GM18867 (cell line): ENCODE measurements at regions not wholly inside any gene's neighbourhood (a gene's known extent, or its start where the extent isn't known, plus 50 kb on each side); places are given as distances from the start of the nearest gene placed in this dataset.
"Not testable (repeated sequence)": the region's sequence is repeated elsewhere in the genome, so short reads cannot be mapped to it uniquely, and the experiment has no call there.

Experiments
- ATAC-seq: cut with Tn5 transposase; IDR thresholded peaks from one replicate; pipeline ENCODE4 v1.9.1; 2021; ENCODE audit warnings: mild to moderate bottlenecking, moderate library complexity; ENCODE audit not compliant: unreplicated experiment

GRCh38 chr13:82467626-82468025 is 1414.6 kb downstream of the SLITRK1 start:
- ATAC-seq = no peak

DNA sequence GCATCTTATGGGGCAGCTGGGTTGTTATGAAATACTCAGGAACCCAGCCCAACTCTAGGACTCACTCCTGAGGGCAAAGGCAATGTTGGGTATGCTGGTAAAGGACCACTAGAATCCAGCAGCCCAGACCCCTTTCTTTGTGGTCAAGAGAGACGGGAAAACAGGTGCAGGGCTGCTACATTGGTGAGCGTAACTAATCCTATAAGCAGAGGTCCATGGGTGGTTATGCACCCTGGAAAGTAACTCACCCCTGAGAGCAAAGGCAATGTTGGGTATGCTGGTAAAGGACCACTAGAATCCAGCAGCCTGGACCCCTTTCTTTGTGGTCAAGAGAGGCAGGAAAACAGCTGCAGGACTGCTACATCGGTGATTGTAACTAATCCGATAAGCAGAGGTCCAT is 1422.7 kb downstream of the SLITRK1 start:
- ATAC-seq = not testable (repeated sequence)

GRCh38 chr13:82458169-82458568 is 1424.1 kb downstream of the SLITRK1 start:
- ATAC-seq = no peak

- ATAC-seq = not testable (repeated sequence)
Measured at GRCh38 chr13:82457548-82457947, 1424.7 kb downstream of the SLITRK1 start.

DNA sequence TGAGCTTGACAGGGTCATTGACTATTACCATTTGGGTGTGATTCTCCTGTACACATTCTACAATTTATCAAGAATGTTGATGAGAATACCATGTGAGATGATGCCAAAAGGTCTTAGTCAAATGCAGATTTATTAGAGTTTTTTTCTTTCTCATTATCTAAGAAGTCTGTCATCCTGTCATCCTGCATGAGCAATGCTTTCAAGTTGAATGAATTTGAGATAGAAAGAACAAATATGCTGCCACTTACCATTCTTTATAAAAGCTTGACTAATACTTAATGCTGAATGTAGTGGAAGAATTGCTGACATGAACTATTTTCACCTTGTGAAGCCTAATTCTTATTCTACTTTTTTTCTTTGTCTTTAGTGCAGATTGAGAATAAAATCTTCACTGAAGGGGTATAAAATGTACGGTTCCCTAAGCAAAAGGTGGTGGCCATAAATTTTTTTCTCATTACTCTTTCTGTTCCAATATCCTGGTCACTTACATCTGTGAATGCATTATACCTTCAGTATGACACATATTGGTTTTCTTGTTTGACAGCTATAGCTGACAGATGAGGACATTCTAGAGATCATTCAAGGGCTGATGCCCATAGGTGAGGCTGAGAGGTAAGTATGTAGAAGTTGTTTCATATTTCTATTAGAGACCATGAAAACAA is 1434.7 kb downstream of the SLITRK1 start:
- ATAC-seq = no peak

- ATAC-seq = no peak
Measured at GRCh38 chr13:82439159-82439904, 1442.9 kb downstream of the SLITRK1 start.

DNA sequence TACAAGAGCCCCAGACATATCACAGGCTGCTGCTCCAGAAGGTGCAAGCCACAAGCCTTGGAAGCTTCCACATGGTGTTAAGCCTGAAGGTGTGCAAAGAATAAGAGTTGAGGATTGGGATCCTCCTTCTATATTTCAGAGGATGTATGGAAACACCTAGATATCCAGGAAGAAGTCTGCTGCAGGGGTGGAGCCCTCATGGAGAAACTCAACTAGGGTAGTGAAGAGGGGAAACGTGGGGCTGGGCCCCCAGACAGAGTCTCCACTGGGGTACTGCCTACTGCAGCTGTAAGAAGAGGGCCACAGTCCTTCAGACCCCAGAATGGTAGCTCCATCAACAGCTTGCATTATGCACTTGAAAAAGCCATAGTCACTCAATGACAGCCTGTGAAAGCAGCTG is 1444.0 kb downstream of the SLITRK1 start:
- no peak for ATAC-seq

GRCh38 chr13:82436099-82436585 is 1446.1 kb downstream of the SLITRK1 start:
- no peak for ATAC-seq

DNA sequence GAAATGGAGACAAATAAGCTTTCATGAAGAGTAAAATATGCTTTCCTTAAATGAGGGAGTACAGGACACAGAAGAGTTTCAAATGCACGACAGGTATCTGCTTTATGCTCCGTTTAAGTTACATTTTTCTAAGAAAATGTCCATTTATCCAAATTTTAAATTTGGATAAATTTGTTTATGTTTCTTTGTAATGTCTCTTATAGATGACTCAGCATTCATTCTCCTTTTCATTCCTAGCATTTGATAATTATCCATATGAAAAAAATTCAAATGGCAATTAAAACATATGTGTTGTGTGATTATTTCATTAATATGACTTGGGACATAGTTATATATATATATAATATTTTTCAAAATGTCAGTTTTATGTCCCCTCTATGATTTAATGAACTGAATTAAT is 1449.3 kb downstream of the SLITRK1 start:
- no peak for ATAC-seq

DNA sequence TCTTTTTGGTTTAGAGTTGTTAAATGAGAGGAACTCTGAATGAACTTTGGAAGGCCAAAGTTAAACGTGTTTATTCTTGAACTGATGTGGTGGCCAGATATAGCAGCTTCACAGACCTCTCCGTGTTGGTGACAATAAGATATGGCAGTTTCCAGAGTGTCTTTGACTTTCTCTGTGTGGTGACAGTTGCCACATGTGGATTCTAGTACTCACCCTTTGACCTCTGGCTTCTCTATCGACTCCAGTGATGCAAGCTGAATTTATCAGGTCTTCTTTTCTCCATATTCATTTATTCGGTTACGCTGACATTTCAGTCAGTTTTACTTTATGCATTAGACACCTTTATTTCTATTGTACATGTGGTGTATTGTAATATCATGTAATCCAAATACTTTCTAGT is 1469.5 kb downstream of the SLITRK1 start:
- ATAC-seq = no peak

DNA sequence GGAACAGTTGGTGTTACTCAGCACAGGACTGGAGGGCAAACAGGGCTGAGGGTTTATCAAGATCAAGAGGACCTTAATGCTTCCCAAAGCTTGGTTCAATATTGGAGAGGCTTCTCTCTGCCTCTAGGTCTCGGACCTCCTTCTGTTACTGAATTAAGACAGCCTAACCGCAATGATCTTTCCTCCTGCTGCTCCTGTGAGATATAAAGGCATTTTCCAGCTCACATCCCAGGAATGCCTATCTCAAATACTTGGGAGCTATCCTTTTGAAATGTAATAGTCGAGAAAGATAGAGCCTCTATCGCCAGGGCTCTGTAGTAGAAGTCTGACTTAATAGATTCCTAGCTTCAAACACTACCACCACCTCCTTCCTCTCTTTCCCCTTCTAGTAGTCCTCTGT is 1475.0 kb downstream of the SLITRK1 start:
- ATAC-seq = no peak

DNA sequence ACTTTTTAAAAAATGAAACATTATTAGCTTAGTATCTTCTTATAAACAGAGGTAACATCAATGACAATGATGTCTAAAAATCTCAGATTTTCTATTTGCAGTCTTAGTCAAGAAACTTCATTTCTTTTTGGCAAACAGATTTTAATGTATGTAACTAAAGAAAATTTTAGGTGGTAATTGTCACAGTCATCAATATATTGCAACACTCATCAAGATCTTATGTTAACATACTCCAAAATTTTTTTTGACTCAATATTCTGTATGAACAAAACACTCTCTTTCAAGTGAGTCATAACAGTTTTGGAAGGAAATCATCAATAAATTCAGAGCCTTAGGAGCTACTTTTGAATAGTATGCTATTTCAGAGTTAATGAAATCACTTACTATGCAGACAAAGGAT is 1507.6 kb downstream of the SLITRK1 start:
- ATAC-seq = no peak

GRCh38 chr13:82370316-82370715 is 1512.0 kb downstream of the SLITRK1 start:
- ATAC-seq = no peak

- ATAC-seq = no peak
Measured at GRCh38 chr13:82364525-82364924, 1517.7 kb downstream of the SLITRK1 start.

DNA sequence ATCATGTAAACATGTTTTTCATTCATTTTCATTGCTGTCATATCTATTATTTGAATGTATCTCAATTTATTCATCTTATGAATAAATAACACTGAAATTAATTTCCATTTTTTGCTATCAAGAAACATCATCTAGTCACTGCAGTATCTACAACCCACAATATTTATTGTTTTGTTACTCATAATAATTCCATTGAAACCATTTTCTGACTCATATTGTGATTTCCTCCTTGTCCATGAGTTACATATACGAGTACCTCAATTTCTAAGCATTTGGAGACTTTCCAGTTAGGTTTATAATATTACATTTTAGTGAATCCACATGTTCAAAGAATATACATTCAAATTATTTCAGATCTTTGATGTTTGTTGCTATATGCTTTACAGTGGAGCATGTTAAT is 1524.0 kb downstream of the SLITRK1 start:
- ATAC-seq = no peak

- no peak for ATAC-seq
Measured at GRCh38 chr13:82356667-82357410, 1525.4 kb downstream of the SLITRK1 start.

GRCh38 chr13:82344867-82345266 is 1537.4 kb downstream of the SLITRK1 start:
- no peak for ATAC-seq

DNA sequence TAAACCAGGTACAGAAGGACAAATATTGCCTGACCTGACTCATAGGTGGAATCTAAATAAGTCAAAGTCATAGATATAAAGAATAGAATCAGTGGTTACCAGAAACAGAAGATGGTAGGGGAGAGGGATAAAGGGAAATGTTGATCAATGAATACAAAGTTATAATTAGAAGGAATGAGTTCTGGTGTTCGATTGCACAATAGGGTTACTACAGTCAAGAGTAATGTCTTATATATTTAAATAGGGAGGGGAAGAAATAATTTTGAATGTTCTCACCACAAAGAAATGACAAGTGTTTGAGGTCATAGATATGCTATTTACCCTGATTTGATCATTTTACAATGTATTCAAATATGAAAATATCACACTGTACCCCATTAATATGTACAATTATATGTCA is 1541.2 kb downstream of the SLITRK1 start:
- ATAC-seq = no peak

- no peak for ATAC-seq
Measured at GRCh38 chr13:82330499-82330898, 1551.8 kb downstream of the SLITRK1 start.

- no peak for ATAC-seq
Measured at GRCh38 chr13:82323101-82323500, 1559.2 kb downstream of the SLITRK1 start.

DNA sequence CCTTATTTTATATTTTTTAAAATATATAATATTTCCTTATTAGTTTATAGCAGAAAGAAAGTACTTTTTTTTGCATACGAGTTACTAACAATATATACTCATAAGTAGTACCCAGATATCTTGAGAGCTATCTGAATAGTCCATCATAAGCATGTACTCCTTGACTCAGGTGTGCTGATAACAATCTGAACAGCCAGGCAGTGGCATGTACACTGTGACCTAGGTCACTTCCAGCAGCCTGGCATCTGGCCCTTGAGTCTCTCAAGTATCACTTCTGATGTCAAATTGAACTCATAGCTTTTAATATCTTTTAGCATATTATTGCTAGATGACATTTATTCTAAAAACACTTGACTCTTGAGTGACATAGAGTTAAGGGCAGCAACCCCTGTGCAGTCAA is 1576.7 kb downstream of the SLITRK1 start:
- ATAC-seq = no peak

- ATAC-seq = no peak
Measured at GRCh38 chr13:82298106-82298505, 1584.2 kb downstream of the SLITRK1 start.
